Caco-2 (cell line): ENCODE measurements at regions not wholly inside any gene's neighbourhood (a gene's known extent, or its start where the extent isn't known, plus 50 kb on each side); places are given as distances from the start of the nearest gene placed in this dataset.
"Not testable (repeated sequence)": the region's sequence is repeated elsewhere in the genome, so short reads cannot be mapped to it uniquely, and the experiment has no call there.

Experiments used
- BruUV-seq: library from RNA; stranded (reverse); fragments of 400-500 nt; replicated peaks from 2 replicates; lab custom pipeline; 2021; lab: Mats Ljungman, UMichigan
- CTCF ChIA-PET: fragments of 300-600 bp; sonication (Branson Sonifier 250); formaldehyde crosslinking; loops from one replicate; lab custom pipeline; 2022; ENCODE audit warnings: antibody characterized with exemption; lab: Charles Lee
- POLR2A ChIA-PET: fragments of 300-600 bp; sonication (Branson Sonifier 250); formaldehyde crosslinking; loops from one replicate; lab custom pipeline; 2022; ENCODE audit warnings: antibody characterized with exemption; lab: Charles Lee
- DNase-seq, 2 experiments: peaks; one replicate each; pipeline versions ENCODE4 v3.0.0 to v3.0.0-alpha.2; 2020 to 2022
- H3K27me3 ChIP-seq: replicated peaks from 2 replicates; pipeline ENCODE4 v1.6.0; 2011; ENCODE audit warnings: low read length; ENCODE audit not compliant: control insufficient read depth, insufficient read depth
- H3K36me3 ChIP-seq: 2 replicates; pipeline ENCODE4 v1.5.1; 2011; ENCODE audit warnings: low read length; ENCODE audit not compliant: control insufficient read depth, insufficient read depth
- H3K4me1 ChIP-seq: fragments of 250-450 bp; sonication (Bioruptor Pico); 2 replicates; pipeline ENCODE4 v1.5.1; 2020; ENCODE audit warnings: mild to moderate bottlenecking
- H3K4me3 ChIP-seq: 2 replicates; pipeline ENCODE4 v1.5.1; 2011; ENCODE audit warnings: low read depth, mild to moderate bottlenecking, control low read depth, low read length
- H3K9me3 ChIP-seq: fragments of 250-450 bp; sonication (Bioruptor Pico); 2 replicates; pipeline ENCODE4 v1.5.1; 2020; ENCODE audit warnings: mild to moderate bottlenecking, moderate library complexity
- H3K27ac Mint-ChIP-seq: one replicate; pipeline ENCODE4 v1.8.0; 2022; ENCODE audit warnings: mixed read lengths; ENCODE audit not compliant: unreplicated experiment
- H3K27me3 Mint-ChIP-seq: one replicate; pipeline ENCODE4 v1.8.0; 2022; ENCODE audit warnings: mixed read lengths; ENCODE audit not compliant: insufficient read depth, unreplicated experiment
- H3K36me3 Mint-ChIP-seq: one replicate; pipeline ENCODE4 v1.8.0; 2022; ENCODE audit warnings: mild to moderate bottlenecking, mixed read lengths; ENCODE audit not compliant: insufficient read depth, unreplicated experiment
- H3K4me1 Mint-ChIP-seq: one replicate; pipeline ENCODE4 v1.8.0; 2022; ENCODE audit warnings: low read depth, mixed read lengths; ENCODE audit not compliant: unreplicated experiment
- H3K4me3 Mint-ChIP-seq: one replicate; pipeline ENCODE4 v1.8.0; 2022; ENCODE audit warnings: mild to moderate bottlenecking, moderate library complexity, mixed read lengths; ENCODE audit not compliant: unreplicated experiment
- H3K9me3 Mint-ChIP-seq: one replicate; pipeline ENCODE4 v1.8.0; 2022; ENCODE audit warnings: mixed read lengths; ENCODE audit not compliant: unreplicated experiment
- intact Hi-C: fragments of 100-400 bp; cut with micrococcal nuclease; formaldehyde crosslinking; loops from one replicate; pipeline ENCODE4 v1.10.0; 2022; ENCODE audit not compliant: unreplicated experiment
- TF ChIP-seq, protein P1 (sequence below), 2 experiments: fragments of 200-600 bp in 1 of 2; IDR thresholded peaks; 1 replicate in 1 of 2; 2 replicates in 1 of 2; pipeline versions ENCODE4 v1.5.1 to v1.8.0; 2011 to 2022; ENCODE audit warnings: antibody characterized with exemption in 1 of 2, control low read depth in 1 of 2, inconsistent platforms in 1 of 2, low read depth in 1 of 2, low read length in 1 of 2, mild to moderate bottlenecking in 1 of 2, moderate library complexity in 1 of 2; ENCODE audit not compliant: insufficient read depth in 1 of 2, severe bottlenecking in 1 of 2, unreplicated experiment in 1 of 2

DNA sequence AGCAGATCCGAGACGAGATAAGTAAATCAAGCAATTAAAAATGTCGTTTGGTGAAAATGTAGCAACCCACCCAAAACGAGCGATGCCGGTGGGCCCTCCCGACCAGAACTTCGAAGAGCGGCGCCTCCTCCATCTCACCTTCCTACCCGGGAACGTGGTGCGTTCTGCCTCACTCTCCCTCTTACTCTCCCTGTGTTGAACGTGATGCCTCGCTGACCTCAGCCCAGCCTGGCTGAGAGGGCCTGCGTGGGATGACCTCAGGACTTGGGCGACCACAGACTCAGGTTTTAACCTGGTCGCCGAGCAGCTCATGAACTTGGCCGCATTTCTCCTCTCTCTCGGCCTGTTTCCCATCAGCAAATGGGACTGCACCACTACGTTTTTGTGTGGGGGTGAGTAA lies 69.7 kb upstream of the RPL38 start:
- peaks cover 19% of the 10 kb centered on the region for H3K27me3 Mint-ChIP-seq
- H3K27ac Mint-ChIP-seq, result no peak overlapping the region
- Histone ChIP-seq H3K27me3 (no peaks in the 10 kb centered on the region), H3K4me1 (no peaks in the 10 kb centered on the region), H3K36me3 (no peaks in the 10 kb centered on the region), H3K4me3 (no peak overlapping the region), H3K9me3 (peaks cover 3% of the 10 kb centered on the region; the same call in 1 of the 2 replicates)
- peaks cover 3% of the 10 kb centered on the region for H3K9me3 Mint-ChIP-seq
- H3K36me3 Mint-ChIP-seq, result no peaks in the 10 kb centered on the region
- H3K4me1 Mint-ChIP-seq, result no peaks in the 10 kb centered on the region
- POLR2A ChIA-PET, result no interaction called here
- TF ChIP-seq, protein P1, sequence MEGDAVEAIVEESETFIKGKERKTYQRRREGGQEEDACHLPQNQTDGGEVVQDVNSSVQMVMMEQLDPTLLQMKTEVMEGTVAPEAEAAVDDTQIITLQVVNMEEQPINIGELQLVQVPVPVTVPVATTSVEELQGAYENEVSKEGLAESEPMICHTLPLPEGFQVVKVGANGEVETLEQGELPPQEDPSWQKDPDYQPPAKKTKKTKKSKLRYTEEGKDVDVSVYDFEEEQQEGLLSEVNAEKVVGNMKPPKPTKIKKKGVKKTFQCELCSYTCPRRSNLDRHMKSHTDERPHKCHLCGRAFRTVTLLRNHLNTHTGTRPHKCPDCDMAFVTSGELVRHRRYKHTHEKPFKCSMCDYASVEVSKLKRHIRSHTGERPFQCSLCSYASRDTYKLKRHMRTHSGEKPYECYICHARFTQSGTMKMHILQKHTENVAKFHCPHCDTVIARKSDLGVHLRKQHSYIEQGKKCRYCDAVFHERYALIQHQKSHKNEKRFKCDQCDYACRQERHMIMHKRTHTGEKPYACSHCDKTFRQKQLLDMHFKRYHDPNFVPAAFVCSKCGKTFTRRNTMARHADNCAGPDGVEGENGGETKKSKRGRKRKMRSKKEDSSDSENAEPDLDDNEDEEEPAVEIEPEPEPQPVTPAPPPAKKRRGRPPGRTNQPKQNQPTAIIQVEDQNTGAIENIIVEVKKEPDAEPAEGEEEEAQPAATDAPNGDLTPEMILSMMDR (IDR thresholded peaks at IDR 0.05; ENCODE audit: insufficient read depth in 1 of 2, low read depth in 1 of 2, low read length in 1 of 2, severe bottlenecking in 1 of 2, unreplicated experiment in 1 of 2), result no peak
- intact Hi-C loops, result no loop called here
- H3K4me3 Mint-ChIP-seq, result no peak overlapping the region
- DNase-seq, result peak in 1 of 2 experiments; percentile 14
- BruUV-seq, result no TSS peak
- CTCF ChIA-PET, result no interaction called here

DNA sequence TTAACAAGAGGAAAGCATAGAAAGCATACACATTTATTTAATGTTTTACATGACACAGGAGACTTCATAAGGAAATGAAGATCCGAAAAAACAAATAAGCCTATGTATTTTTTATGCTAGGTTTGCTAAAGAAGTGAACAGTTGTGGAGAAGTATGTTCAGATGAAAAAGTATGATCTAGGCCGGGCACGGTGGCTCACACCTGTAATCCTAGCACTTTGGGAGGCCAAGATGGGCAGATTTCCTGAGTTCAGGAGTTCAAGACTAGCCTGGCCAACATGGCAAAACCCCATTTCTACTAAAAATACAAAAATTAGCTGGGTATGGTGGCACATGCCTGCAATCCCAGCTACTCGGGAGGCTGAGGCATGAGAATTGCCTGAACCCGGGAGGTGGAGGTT lies 69.2 kb upstream of the RPL38 start:
- H3K27ac Mint-ChIP-seq, H3K9me3 ChIP-seq, H3K4me1 ChIP-seq, H3K36me3 Mint-ChIP-seq, H3K36me3 ChIP-seq, CTCF ChIA-PET, H3K4me3 ChIP-seq, POLR2A ChIA-PET, H3K4me1 Mint-ChIP-seq, H3K27me3 ChIP-seq, BruUV-seq, H3K4me3 Mint-ChIP-seq, H3K9me3 Mint-ChIP-seq, intact Hi-C loops, DNase-seq: not testable (repeated sequence)
- H3K27me3 Mint-ChIP-seq, result peaks cover 19% of the 10 kb centered on the region

DNA sequence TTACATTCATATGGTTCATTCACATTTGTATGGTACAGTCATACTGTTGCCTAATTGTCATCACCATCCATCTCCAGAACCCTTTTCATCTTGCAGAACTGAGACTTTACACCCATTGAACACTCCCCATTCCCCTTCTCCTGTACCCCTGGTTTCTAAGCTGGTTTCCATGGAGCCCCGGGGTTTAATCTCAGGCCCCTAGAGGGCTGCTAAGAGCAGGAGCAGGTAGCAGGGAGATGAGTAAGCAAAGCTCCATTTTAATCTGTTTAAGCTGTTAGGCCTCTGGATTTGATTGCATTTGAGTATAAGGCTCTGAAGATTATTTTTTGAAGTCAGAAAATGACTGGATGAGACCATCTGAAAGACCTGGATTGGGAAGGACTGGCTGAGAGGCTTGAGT lies 68.5 kb upstream of the RPL38 start:
- Histone ChIP-seq H3K9me3 (peaks cover 7% of the 10 kb centered on the region; the same call in 1 of the 2 replicates), H3K4me3 (no peak overlapping the region), H3K27me3 (no peaks in the 10 kb centered on the region), H3K36me3 (no peaks in the 10 kb centered on the region), H3K4me1 (no peaks in the 10 kb centered on the region)
- Mint-ChIP-seq H3K36me3 (no peaks in the 10 kb centered on the region), H3K27ac (no peak overlapping the region), H3K4me1 (no peaks in the 10 kb centered on the region), H3K9me3 (peaks cover 10% of the 10 kb centered on the region), H3K4me3 (no peak overlapping the region), H3K27me3 (peaks cover 19% of the 10 kb centered on the region)
- intact Hi-C loops, result no loop called here
- TF ChIP-seq, protein P1 (IDR thresholded peaks at IDR 0.05; ENCODE audit: insufficient read depth in 1 of 2, low read depth in 1 of 2, low read length in 1 of 2, severe bottlenecking in 1 of 2, unreplicated experiment in 1 of 2), result no peak
- POLR2A ChIA-PET, result no interaction called here
- peak in 1 of 2 experiments; percentile 1 for DNase-seq
- CTCF ChIA-PET, result no interaction called here
- no TSS peak for BruUV-seq
